ENCODE measurements at regions not wholly inside any gene's neighbourhood (a gene's known extent, or its start where the extent isn't known, plus 50 kb on each side); places are given as distances from the start of the nearest gene placed in this dataset.

DNA sequence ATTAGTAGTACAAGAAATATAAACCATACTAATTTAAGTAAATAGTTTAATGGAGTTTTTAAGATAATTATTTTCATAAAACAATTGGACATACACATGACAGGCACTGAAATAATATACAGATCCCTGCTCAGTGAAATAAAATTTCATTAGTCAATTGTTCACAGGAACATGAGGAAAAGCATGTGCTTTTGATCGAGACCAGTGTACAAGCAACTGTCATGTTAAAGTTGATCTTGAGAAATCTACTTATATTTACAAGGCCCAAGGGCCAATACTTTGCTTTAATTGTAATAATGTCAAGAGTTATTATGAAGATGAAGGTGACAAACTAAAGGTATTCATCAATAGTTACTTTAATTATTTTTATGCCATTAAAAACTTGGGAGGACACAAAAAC lies 792.7 kb upstream of the LUZP2 start:
- no peak for DNase-seq (ENCODE audit: extremely low read depth, low read depth)
- TF ChIP-seq, protein P1, sequence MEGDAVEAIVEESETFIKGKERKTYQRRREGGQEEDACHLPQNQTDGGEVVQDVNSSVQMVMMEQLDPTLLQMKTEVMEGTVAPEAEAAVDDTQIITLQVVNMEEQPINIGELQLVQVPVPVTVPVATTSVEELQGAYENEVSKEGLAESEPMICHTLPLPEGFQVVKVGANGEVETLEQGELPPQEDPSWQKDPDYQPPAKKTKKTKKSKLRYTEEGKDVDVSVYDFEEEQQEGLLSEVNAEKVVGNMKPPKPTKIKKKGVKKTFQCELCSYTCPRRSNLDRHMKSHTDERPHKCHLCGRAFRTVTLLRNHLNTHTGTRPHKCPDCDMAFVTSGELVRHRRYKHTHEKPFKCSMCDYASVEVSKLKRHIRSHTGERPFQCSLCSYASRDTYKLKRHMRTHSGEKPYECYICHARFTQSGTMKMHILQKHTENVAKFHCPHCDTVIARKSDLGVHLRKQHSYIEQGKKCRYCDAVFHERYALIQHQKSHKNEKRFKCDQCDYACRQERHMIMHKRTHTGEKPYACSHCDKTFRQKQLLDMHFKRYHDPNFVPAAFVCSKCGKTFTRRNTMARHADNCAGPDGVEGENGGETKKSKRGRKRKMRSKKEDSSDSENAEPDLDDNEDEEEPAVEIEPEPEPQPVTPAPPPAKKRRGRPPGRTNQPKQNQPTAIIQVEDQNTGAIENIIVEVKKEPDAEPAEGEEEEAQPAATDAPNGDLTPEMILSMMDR (IDR thresholded peaks at IDR 0.05; ENCODE audit: low read depth, low read length, missing control alignments), result no peak
- H3K4me3 ChIP-seq (replicated peaks; ENCODE audit: low read depth, low read length), result no peak overlapping the region

DNA sequence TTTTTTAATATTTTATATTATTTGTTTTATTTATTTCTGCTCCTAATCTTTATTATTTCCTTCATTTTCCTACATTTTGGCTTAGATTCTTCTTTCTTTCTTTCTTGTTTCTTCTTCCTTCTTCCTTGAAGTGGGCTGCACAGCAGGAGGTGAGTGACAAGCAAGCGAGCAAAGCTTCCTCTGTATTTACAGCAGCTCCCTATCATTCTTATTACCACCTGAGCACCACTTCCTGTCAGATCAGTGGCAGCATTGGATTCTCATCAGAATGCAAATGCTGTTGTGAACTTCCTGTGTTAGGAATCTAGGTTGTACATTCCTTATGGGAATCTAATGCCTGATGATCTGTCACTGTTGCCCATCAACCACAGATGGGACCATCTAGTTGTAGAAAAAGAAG lies 784.9 kb upstream of the LUZP2 start:
- DNase-seq (ENCODE audit: extremely low read depth, low read depth), result no peak
- no peak overlapping the region for H3K4me3 ChIP-seq (replicated peaks; ENCODE audit: low read depth, low read length)
- TF ChIP-seq, protein P1 (IDR thresholded peaks at IDR 0.05; ENCODE audit: low read depth, low read length, missing control alignments), result no peak

DNA sequence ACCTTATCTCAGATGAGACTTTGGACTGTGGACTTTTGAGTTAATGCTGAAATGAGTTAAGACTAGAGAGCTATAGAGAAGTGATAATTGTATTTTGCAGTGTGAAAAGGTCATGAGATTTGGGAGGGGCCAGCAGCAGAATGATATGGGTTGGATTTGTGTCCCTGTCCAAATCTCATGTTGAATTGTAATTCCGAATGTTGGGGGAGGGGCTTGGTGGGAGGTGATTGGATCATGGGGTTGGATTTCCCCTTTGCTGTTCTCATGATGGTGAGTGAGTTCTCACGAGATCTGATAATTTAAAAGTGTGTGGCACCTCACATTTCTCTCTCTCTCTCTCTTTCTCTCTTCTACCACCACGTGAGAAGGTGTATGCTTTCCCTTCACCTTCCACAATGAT lies 777.8 kb upstream of the LUZP2 start:
- no peak for DNase-seq (ENCODE audit: extremely low read depth, low read depth)
- TF ChIP-seq, protein P1 (IDR thresholded peaks at IDR 0.05; ENCODE audit: low read depth, low read length, missing control alignments), result no peak
- H3K4me3 ChIP-seq (replicated peaks; ENCODE audit: low read depth, low read length), result no peak overlapping the region

DNA sequence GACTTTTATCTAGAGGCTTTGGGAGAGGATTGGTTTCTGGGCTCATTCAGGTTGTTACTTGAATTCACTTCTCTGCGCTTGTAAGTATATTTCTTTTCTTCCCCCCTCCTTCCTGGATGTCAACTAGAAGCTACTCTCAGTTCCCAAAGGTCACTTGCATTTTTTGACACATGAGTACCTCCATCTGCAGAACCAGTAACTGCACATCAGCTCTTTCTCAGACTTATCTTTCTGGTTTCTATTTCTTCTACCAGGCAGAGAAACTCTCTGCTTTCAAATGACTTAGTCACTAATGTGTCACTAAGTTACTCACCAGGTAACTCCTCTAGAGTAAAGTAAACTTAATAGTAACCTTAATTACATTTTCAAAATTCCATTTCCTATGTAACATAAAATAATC lies 773.0 kb upstream of the LUZP2 start:
- DNase-seq (ENCODE audit: extremely low read depth, low read depth), result no peak
- TF ChIP-seq, protein P1 (IDR thresholded peaks at IDR 0.05; ENCODE audit: low read depth, low read length, missing control alignments), result no peak
- H3K4me3 ChIP-seq (replicated peaks; ENCODE audit: low read depth, low read length), result no peak overlapping the region

DNA sequence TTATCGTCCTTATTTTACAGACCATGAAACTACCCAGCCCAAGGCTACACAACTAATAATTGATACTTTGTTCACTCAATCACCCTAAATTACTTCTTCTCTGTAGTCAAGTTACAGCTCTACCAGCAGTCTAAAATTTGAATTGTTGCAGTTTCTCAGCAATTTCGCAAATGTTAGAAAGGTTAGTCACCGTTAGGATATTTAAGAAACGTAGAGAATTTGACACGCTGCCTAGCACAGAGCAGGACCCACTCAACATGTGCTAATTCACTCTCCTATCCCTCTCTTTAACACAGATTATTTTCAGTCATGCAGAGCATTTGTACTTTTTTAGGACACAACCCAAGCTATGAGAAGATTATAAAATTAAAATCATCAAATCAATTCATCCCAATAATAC lies 771.1 kb upstream of the LUZP2 start:
- DNase-seq (ENCODE audit: extremely low read depth, low read depth), result no peak
- no peak overlapping the region for H3K4me3 ChIP-seq (replicated peaks; ENCODE audit: low read depth, low read length)
- TF ChIP-seq, protein P1 (IDR thresholded peaks at IDR 0.05; ENCODE audit: low read depth, low read length, missing control alignments), result no peak

DNA sequence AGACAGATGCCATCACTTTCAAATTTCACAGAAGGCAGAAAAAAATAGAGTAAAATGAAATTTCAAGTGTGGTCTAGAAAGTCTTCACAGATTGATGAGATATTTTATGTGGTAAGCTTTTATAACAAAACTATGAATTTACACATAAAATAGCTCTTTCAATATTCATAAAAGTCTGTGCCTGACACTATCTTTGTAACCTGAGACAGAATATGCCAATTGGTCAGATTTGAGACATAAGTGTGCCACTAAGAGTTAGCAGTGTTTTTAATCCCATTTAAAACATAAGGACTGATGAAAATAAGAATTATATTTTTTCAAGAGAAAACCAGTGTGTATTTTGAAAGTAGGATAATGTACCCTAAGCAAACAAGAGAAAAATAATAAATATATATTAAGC lies 769.5 kb upstream of the LUZP2 start:
- no peak overlapping the region for H3K4me3 ChIP-seq (replicated peaks; ENCODE audit: low read depth, low read length)
- DNase-seq (ENCODE audit: extremely low read depth, low read depth), result no peak
- TF ChIP-seq, protein P1 (IDR thresholded peaks at IDR 0.05; ENCODE audit: low read depth, low read length, missing control alignments), result no peak

DNA sequence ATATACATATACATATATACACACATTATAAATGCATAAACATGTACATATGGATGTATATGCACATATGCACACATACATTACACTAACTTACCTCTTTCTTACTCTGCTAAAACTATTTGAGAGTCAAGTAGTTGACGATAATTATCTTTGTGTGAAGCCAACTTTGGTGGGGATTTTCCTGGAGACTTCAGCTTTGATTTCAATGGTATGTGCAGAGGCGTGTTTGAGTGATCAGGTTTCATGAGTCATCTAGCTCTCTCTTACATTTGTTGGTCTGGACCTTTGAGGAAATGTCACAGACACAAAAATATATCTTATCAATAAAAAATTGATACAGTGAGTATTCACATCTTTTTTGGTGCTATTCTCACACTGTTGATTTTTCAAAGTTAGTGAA lies 769.1 kb upstream of the LUZP2 start:
- H3K4me3 ChIP-seq (replicated peaks; ENCODE audit: low read depth, low read length), result no peak overlapping the region
- peak; percentile 12 for DNase-seq (ENCODE audit: extremely low read depth, low read depth)
- TF ChIP-seq, protein P1 (IDR thresholded peaks at IDR 0.05; ENCODE audit: low read depth, low read length, missing control alignments), result no peak

Data from HFF-Myc (cell line).